ENCODE measurements at regions not wholly inside any gene's neighbourhood (a gene's known extent, or its start where the extent isn't known, plus 50 kb on each side); places are given as distances from the start of the nearest gene placed in this dataset.

- 95 to 97% methylated on average over 22 to 29 of the region's 29 CpGs for WGBS, 2 experiments (ENCODE audit: insufficient coverage in 1 of 2, insufficient read length in 1 of 2)
- peaks cover 7% of the 10 kb centered on the region for H3K27me3 Mint-ChIP-seq (ENCODE audit: insufficient read depth)
- H3K9me3 ChIP-seq (ENCODE audit: control insufficient read depth, low read length): peaks cover 3% of the 10 kb centered on the region
- no peak overlapping the region for H3K4me3 ChIP-seq (ENCODE audit: low read length)
- H3K27ac ChIP-seq (ENCODE audit: low read depth, low read length): no peak overlapping the region
- H3K9me3 Mint-ChIP-seq: peaks cover 5% of the 10 kb centered on the region
- peaks cover under 1% of the 10 kb centered on the region for H3K36me3 Mint-ChIP-seq (ENCODE audit: low read depth)
- H3K36me3 ChIP-seq (ENCODE audit: control insufficient read depth, insufficient read depth, low read length): no peaks in the 10 kb centered on the region
- H3K27me3 ChIP-seq (ENCODE audit: control insufficient read depth, insufficient read depth, low read length, poor library complexity, severe bottlenecking): no peaks in the 10 kb centered on the region
- no peak for TF ChIP-seq CTCF (conservative IDR thresholded peaks at IDR 0.05)
- DNase-seq: no peak
- H3K9ac ChIP-seq (ENCODE audit: extremely low read depth, low read length, poor library complexity, severe bottlenecking): no peak overlapping the region
- peaks cover 32% of the 10 kb centered on the region for H3K4me1 Mint-ChIP-seq
- H3K4me3 Mint-ChIP-seq: no peak overlapping the region
- no peak overlapping the region for H3K27ac Mint-ChIP-seq
- peaks cover 6% of the 10 kb centered on the region for H3K4me1 ChIP-seq (ENCODE audit: control insufficient read depth, insufficient read depth, low read length)
These were observed 293.7 kb upstream of the CDYL start for GRCh38 chr6:4482461-4482860.

DNA sequence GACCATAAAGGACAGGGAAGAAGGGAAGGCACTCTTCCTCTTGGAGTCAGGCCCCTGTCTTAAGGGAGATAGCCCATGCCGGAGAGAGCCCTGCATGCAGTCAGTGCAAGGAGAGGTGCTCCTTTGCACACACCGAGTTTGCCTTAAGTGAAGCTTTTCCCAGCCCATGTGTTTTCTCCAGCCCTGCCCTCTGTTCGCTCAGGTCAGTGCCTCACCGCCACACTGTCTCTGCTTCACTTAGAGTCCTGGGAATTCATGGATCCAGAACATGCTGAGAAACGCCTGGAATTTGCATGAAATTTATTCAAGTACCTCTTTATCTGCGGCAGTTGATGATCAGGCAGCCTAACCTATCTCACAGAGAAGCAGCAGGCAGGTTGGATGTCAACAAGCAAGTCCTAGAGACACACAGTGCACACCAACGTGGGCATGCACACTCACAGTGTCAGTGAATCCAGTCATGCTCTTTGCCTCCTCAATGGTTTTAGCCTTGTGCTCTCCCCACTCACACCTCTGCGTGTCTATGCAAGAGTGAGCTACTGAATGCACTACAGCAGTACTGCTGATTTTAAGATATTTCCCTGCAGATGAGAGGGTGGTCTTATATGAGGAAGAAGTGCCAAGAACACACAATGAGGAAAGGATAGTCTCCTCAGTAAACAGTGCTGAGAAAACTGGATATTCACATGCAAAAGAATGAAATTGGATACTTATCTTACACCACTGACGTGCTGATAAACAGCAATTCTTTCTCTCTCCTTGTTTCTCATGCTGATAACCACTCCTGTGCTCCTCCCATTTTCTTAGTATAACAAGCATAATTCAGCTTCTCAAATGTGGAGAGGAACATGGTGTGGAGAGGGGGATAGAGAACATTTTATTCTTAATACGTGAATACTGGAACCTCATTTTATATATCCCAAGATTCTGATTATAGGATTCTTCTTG, 295.1 kb upstream of the CDYL start:
- H3K27me3 ChIP-seq (ENCODE audit: control insufficient read depth, insufficient read depth, low read length, poor library complexity, severe bottlenecking): no peaks in the 10 kb centered on the region
- no peak for DNase-seq
- H3K9me3 Mint-ChIP-seq: peaks cover 3% of the 10 kb centered on the region
- H3K27ac Mint-ChIP-seq: no peak overlapping the region
- H3K36me3 Mint-ChIP-seq (ENCODE audit: low read depth): no peaks in the 10 kb centered on the region
- no peak overlapping the region for H3K27ac ChIP-seq (ENCODE audit: low read depth, low read length)
- no peak overlapping the region for H3K4me3 ChIP-seq (ENCODE audit: low read length)
- TF ChIP-seq CTCF (conservative IDR thresholded peaks at IDR 0.05): no peak
- H3K9me3 ChIP-seq (ENCODE audit: control insufficient read depth, low read length): no peaks in the 10 kb centered on the region
- peaks cover 19% of the 10 kb centered on the region for H3K4me1 Mint-ChIP-seq
- peaks cover 16% of the 10 kb centered on the region for H3K27me3 Mint-ChIP-seq (ENCODE audit: insufficient read depth)
- WGBS, 2 experiments (ENCODE audit: insufficient coverage in 1 of 2, insufficient read length in 1 of 2): 67 to 80% methylated on average over 6 to 10 of the region's 10 CpGs
- H3K36me3 ChIP-seq (ENCODE audit: control insufficient read depth, insufficient read depth, low read length): no peaks in the 10 kb centered on the region
- H3K9ac ChIP-seq (ENCODE audit: extremely low read depth, low read length, poor library complexity, severe bottlenecking): no peak overlapping the region
- peaks cover 6% of the 10 kb centered on the region for H3K4me1 ChIP-seq (ENCODE audit: control insufficient read depth, insufficient read depth, low read length)
- H3K4me3 Mint-ChIP-seq: no peak overlapping the region

- no peaks in the 10 kb centered on the region for H3K9me3 Mint-ChIP-seq
- peaks cover 31% of the 10 kb centered on the region for H3K4me1 Mint-ChIP-seq
- no peak overlapping the region for H3K27ac ChIP-seq (ENCODE audit: low read depth, low read length)
- no peak overlapping the region for H3K4me3 ChIP-seq (ENCODE audit: low read length)
- 85 to 91% methylated on average over 2 to 3 of the region's 3 CpGs for WGBS, 2 experiments (ENCODE audit: insufficient coverage in 1 of 2, insufficient read length in 1 of 2)
- no peak overlapping the region for H3K9ac ChIP-seq (ENCODE audit: extremely low read depth, low read length, poor library complexity, severe bottlenecking)
- no peaks in the 10 kb centered on the region for H3K36me3 ChIP-seq (ENCODE audit: control insufficient read depth, insufficient read depth, low read length)
- H3K27ac Mint-ChIP-seq: no peak overlapping the region
- H3K36me3 Mint-ChIP-seq (ENCODE audit: low read depth): no peaks in the 10 kb centered on the region
- no peaks in the 10 kb centered on the region for H3K9me3 ChIP-seq (ENCODE audit: control insufficient read depth, low read length)
- no peak overlapping the region for H3K4me3 Mint-ChIP-seq
- peaks cover 6% of the 10 kb centered on the region for H3K4me1 ChIP-seq (ENCODE audit: control insufficient read depth, insufficient read depth, low read length)
- peaks cover 17% of the 10 kb centered on the region for H3K27me3 Mint-ChIP-seq (ENCODE audit: insufficient read depth)
- DNase-seq: no peak
- no peak for TF ChIP-seq CTCF (conservative IDR thresholded peaks at IDR 0.05)
- H3K27me3 ChIP-seq (ENCODE audit: control insufficient read depth, insufficient read depth, low read length, poor library complexity, severe bottlenecking): no peaks in the 10 kb centered on the region
These were observed 298.1 kb upstream of the CDYL start for GRCh38 chr6:4478098-4478497.

Measured in endodermal cell (in vitro differentiated cells).